ENCODE measurements at regions not wholly inside any gene's neighbourhood (a gene's known extent, or its start where the extent isn't known, plus 50 kb on each side); places are given as distances from the start of the nearest gene placed in this dataset.

GRCh38 chr3:157815739-157816138 is 290.5 kb downstream of the SHOX2 start:
- no peak overlapping the region for H3K4me2 ChIP-seq
- H3K36me3 ChIP-seq (ENCODE audit: insufficient read depth), result no peaks in the 10 kb centered on the region
- H3K27ac ChIP-seq, result no peak overlapping the region
- no peaks in the 10 kb centered on the region for H3K27me3 ChIP-seq (ENCODE audit: insufficient read depth, low read depth)
- H4K20me1 ChIP-seq (ENCODE audit: insufficient read depth), result no peaks in the 10 kb centered on the region
- no peak overlapping the region for H3K4me3 ChIP-seq (IDR thresholded peaks at IDR 0.05; ENCODE audit: insufficient read depth, low read depth, low read length)
- TF ChIP-seq, protein P1, sequence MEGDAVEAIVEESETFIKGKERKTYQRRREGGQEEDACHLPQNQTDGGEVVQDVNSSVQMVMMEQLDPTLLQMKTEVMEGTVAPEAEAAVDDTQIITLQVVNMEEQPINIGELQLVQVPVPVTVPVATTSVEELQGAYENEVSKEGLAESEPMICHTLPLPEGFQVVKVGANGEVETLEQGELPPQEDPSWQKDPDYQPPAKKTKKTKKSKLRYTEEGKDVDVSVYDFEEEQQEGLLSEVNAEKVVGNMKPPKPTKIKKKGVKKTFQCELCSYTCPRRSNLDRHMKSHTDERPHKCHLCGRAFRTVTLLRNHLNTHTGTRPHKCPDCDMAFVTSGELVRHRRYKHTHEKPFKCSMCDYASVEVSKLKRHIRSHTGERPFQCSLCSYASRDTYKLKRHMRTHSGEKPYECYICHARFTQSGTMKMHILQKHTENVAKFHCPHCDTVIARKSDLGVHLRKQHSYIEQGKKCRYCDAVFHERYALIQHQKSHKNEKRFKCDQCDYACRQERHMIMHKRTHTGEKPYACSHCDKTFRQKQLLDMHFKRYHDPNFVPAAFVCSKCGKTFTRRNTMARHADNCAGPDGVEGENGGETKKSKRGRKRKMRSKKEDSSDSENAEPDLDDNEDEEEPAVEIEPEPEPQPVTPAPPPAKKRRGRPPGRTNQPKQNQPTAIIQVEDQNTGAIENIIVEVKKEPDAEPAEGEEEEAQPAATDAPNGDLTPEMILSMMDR (conservative IDR thresholded peaks at IDR 0.05; ENCODE audit: low read depth, low read length), result no peak
- no peak overlapping the region for H2AFZ ChIP-seq (ENCODE audit: low read depth)
- no peak overlapping the region for H3K9ac ChIP-seq
- no peaks in the 10 kb centered on the region for H3K4me1 ChIP-seq (ENCODE audit: low read depth, poor library complexity, severe bottlenecking)
- H3K79me2 ChIP-seq (ENCODE audit: insufficient read depth, low read depth), result no peaks in the 10 kb centered on the region

DNA sequence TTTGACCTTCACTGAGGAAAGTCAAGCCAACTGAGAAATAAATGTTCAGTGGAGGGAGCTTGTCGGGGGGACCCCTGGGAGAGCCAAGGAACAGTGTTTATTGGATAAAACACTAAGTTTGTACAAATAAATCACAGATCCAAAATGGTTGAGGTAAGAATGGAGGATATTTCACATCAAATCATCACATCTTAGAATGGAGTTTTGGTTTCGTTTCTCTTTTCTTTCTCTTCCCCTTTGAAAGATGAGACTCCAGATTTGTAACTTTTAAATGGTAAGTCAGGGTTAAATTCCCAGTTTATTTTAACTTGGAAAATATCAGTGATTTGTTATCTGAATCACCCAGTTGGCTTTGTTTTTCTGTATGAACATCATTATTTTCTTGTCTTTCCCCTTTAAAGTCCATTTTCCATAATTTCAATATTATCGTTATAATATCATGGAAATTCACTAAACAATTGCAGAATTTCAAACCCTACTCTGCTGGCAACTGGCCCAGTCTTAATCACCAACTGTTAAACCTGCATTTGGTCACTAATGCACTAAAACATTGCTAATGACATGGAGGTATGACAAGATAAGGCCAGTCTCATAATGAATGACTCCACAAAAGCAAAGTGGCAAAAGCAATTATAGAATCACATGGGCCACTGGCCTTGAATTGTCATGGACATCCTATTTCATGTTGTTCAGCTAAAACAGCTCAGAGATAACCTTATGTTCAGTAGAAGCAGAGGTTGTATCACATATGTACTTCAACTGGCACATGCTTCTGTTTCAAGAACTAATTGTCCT is 295.1 kb downstream of the SHOX2 start:
- no peak overlapping the region for H3K4me3 ChIP-seq (IDR thresholded peaks at IDR 0.05; ENCODE audit: insufficient read depth, low read depth, low read length)
- H3K4me1 ChIP-seq (ENCODE audit: low read depth, poor library complexity, severe bottlenecking), result no peaks in the 10 kb centered on the region
- H3K4me2 ChIP-seq, result no peak overlapping the region
- TF ChIP-seq, protein P1 (conservative IDR thresholded peaks at IDR 0.05; ENCODE audit: low read depth, low read length), result no peak
- H3K27me3 ChIP-seq (ENCODE audit: insufficient read depth, low read depth), result no peaks in the 10 kb centered on the region
- no peak overlapping the region for H3K9ac ChIP-seq
- no peaks in the 10 kb centered on the region for H4K20me1 ChIP-seq (ENCODE audit: insufficient read depth)
- H3K79me2 ChIP-seq (ENCODE audit: insufficient read depth, low read depth), result no peaks in the 10 kb centered on the region
- no peak overlapping the region; the same call in 1 of the 2 replicates for H2AFZ ChIP-seq (ENCODE audit: low read depth)
- H3K27ac ChIP-seq, result no peak overlapping the region
- H3K36me3 ChIP-seq (ENCODE audit: insufficient read depth), result no peaks in the 10 kb centered on the region

DNA sequence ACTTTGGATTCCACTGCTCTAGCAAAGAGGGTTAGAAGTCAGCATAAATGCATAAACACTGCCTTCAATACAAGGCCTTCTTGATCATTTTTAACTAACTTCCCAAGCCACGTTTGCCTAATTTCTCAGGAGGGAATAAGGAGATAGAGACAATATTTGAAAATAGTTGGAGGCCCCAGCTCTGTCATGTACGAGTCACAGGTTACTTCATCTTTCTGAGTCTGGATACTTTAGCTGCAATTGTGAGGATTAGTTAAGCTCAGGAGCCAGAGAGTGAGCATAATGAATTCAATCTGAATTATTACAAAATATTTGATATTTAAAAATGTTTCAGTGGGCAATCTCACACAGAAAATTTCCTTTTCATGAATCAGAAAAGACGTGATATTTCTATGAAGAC is 298.9 kb downstream of the SHOX2 start:
- H3K27ac ChIP-seq, result no peak overlapping the region
- H3K4me3 ChIP-seq (IDR thresholded peaks at IDR 0.05; ENCODE audit: insufficient read depth, low read depth, low read length), result no peak overlapping the region
- H2AFZ ChIP-seq (ENCODE audit: low read depth), result no peak overlapping the region
- no peak overlapping the region for H3K4me2 ChIP-seq
- no peaks in the 10 kb centered on the region for H3K27me3 ChIP-seq (ENCODE audit: insufficient read depth, low read depth)
- no peaks in the 10 kb centered on the region for H3K4me1 ChIP-seq (ENCODE audit: low read depth, poor library complexity, severe bottlenecking)
- H3K79me2 ChIP-seq (ENCODE audit: insufficient read depth, low read depth), result no peaks in the 10 kb centered on the region
- H4K20me1 ChIP-seq (ENCODE audit: insufficient read depth), result no peaks in the 10 kb centered on the region
- TF ChIP-seq, protein P1 (conservative IDR thresholded peaks at IDR 0.05; ENCODE audit: low read depth, low read length), result no peak
- H3K36me3 ChIP-seq (ENCODE audit: insufficient read depth), result no peaks in the 10 kb centered on the region
- no peak overlapping the region for H3K9ac ChIP-seq

- Histone ChIP-seq H3K9ac (no peak overlapping the region), H3K36me3 (ENCODE audit: insufficient read depth) (no peaks in the 10 kb centered on the region), H3K4me3 (IDR thresholded peaks at IDR 0.05; ENCODE audit: insufficient read depth, low read depth, low read length) (no peak overlapping the region), H2AFZ (ENCODE audit: low read depth) (no peak overlapping the region), H3K4me2 (no peak overlapping the region), H3K4me1 (ENCODE audit: low read depth, poor library complexity, severe bottlenecking) (no peaks in the 10 kb centered on the region), H4K20me1 (ENCODE audit: insufficient read depth) (no peaks in the 10 kb centered on the region), H3K79me2 (ENCODE audit: insufficient read depth, low read depth) (no peaks in the 10 kb centered on the region), H3K27me3 (ENCODE audit: insufficient read depth, low read depth) (no peaks in the 10 kb centered on the region), H3K27ac (no peak overlapping the region)
- TF ChIP-seq, protein P1 (conservative IDR thresholded peaks at IDR 0.05; ENCODE audit: low read depth, low read length), result no peak
Observed at GRCh38 chr3:157805538-157805937, 300.7 kb downstream of the SHOX2 start.

Data from KMS-11 (cell line).